Renal cortical epithelial cell (primary cell): ENCODE measurements at regions not wholly inside any gene's neighbourhood (a gene's known extent, or its start where the extent isn't known, plus 50 kb on each side); places are given as distances from the start of the nearest gene placed in this dataset.

Experiments used
- DNase-seq: peaks from one replicate; pipeline ENCODE4 v3.0.0-alpha.2; 2011; ENCODE audit warnings: low read depth

DNA sequence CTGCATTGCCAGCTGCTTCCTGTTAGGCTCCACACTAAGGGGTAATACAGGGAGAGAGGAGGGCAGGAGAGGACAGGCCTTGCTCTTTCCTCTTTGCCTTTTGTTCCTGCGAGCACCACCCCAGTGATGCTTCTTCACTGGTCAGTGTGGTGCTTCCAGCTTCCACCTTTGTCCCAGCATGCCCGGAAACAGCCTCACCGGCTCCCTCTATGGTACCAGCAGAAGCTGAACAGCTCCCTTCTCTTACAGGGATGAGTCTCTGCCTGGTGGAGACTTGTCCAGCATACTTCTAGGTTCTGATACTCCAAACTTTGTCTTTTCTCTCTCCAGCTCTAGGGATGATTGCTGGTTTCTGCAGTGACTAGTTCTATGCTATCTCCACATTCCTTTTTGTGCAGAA lies 413.3 kb downstream of the TSN start:
- DNase-seq, result peak; percentile 6

DNA sequence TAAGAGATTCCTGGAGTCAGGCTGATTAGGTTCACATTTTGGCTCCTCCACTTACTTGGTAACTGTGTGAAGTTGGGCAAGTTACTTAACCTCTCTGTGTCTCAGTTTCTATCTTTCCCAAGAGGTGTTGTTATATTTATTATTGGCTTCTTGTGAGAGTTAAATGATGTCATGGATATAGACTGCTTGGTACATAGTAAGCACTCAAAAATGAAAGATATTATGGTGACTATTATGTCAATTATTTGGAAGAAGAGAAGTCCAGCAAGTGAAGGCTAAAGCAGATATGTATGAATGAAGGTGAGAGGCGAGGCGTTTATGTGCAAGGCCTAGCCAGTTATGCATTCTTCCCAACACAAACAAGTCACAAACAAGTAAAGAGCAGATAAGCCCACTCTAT lies 417.4 kb downstream of the TSN start:
- no peak for DNase-seq

DNA sequence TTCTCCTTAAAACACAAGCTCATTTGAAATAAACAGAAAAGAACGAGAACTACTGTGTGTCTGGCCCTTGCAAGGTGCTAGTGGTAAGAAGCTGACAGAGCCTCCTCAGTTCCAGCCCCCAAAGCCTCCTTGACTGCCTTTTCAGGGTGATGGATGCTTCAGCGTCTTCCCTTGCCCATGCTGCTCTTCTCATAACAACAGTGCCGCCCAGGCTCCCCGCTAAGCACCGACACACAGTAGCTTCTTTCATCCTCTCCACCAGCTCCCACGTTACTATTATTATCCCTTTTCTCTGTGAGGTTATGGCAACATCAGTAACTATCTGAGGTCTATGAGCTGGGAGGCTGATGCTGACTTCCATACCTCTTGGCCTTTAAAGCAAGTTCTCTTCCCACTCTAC lies 418.6 kb downstream of the TSN start:
- DNase-seq, result no peak

DNA sequence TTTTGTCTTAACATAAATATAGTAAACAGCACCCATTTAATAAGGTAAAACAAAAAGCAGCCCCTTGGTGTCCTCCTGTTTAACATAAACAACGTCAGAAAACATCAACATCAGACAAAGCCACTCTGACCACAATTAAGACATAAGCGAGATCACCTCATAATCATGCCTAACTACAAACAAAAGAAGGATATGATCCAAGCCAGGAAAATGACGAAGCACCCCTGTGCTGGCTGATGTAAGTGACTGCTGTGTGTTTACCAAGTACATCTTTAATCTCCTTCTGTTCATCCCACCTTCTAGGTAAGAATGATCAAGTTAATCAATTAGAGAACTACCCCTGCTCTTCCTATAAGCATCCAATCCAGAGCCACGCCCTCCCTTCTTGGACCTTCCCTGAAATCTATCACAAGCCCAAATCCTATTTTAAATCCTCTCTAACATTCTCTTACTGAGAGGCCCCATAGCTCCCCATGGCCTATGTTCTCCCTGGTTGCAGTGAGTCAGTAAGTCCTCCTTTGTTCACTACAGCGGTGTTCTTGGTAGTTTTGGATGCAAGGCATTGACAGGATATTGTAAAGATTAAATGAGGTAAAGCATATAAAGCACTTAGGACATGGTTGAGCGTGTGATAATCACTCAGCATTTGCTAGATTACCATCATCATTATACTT lies 424.2 kb downstream of the TSN start:
- no peak for DNase-seq

DNA sequence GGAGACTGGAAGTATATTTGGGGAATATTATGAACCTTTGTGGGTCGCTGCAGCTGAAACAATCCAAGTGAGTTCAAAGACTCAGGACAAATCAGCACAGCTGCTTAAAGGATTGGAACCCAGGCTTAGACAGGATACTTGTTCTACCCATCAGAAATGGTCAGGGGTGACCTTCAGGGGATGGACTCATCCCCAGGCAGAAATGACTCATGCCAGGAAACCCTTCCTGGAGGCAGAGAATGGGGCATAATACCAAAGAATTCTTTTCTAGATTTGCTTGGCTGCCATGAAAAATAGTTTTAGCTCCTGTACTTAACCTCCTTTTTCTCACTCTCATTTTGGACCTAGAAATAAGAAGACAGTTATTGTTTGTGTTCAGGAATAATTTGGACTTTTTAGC lies 425.5 kb downstream of the TSN start:
- peak; percentile 11 for DNase-seq

DNA sequence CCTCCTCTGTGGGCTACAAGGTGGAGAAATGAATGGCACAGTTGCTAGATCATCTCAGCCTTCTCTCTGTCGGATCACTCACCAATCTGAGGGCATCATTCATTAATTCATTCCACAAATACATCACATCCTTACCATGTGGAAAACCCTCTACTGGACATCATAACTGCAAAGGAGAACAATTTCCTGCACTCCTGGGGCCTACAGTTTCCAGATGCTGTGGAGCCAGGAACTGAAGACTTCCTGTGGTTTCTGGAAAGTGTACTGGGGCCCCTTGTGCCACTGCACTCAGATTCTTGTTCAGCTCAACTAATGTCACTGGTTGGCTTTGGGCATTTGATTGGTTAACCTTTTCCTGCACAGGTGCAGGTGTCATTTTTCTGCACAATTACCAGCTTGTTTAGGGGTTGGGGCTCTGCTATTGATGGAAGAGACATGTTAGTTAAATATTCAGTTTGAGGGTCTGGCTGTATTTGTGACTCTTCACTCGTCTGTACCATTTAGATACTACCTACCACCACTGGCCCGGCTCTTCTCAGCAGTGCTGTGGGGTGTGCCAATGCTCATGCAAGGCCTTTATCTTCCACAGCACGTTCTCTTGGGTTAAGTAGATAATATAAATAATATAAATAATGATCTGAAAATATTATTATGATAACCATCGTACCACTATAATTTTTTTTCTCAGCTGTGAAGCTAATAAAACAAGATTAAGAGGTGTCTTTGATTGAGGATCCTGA lies 427.3 kb downstream of the TSN start:
- no peak for DNase-seq

DNA sequence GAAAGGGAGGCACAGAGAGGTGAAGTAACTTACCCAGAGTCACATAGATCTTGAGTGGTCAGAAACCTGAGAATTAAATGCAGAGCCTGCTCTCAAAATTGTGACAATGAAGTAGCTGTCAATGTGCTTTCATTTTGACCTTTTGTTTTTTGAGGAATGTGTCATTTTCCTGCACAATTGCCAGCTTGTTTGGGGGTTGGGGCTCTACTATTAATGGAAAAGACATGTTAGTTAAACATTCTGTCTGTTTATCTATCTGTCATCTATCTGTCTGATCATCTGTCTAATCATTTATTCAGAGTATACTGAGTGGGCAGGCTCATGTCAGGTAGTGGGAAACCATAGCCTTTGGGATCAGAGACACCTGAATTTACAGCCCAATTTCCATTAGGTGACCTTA lies 428.4 kb downstream of the TSN start:
- no peak for DNase-seq

DNA sequence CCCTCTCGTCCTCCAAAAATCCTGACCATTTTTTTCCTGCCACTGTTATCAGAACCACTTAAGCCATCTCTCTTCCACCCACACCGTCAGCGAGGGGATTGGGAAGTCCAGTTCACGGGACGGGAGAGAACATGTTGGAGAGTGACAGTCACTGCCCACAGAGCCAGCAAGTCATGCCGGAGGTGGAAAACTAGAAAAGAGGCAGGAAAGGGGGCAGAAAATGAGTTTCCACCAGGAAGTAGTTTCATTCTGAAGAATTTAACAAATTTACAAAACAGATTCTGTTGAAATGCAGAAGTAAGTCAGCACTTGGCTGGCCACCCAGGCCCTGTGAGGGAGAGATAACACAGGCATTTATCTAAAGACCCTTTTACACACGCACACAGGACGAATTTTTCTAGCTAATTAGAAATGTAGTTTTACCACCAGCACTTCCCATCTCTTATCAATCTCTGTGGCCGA lies 431.3 kb downstream of the TSN start:
- no peak for DNase-seq

DNA sequence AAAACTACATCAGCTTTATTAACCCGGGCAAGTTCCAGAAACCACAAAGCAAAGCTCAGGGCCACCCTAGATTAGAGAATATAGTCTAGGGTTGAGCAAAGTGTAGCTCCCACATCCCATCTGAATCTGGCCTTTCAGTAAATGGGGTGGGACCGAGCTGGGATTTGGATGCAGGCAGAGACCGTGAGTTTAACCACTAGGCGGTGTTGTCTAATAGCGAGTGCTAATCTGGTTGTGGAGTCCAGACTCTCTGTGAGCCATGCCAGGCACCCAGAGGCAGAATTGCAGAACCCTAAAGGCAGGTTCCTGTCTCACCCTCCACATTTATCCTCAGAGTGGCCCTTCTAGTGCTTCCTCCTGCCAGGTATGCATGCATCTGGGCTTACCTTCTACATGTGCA lies 435.9 kb downstream of the TSN start:
- peak; percentile 66 for DNase-seq

DNA sequence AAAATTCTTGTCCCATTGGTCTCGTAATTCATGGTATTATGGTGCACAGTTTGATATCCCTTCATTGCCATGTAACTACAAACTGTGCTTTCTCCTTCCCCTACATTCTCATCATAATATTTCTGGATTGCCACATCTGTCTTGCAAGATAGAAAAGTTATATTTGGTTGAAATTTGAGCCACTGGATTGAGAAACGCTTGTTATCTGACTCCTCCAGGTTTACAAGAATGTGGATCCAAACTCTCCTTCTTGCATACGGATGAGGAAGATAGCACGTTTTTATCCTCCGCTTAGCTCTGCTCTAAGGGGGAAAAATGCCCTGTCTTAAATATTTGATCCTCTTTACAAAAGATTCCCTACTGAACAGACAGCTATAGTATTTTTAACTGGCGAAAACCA lies 438.2 kb downstream of the TSN start:
- no peak for DNase-seq

DNA sequence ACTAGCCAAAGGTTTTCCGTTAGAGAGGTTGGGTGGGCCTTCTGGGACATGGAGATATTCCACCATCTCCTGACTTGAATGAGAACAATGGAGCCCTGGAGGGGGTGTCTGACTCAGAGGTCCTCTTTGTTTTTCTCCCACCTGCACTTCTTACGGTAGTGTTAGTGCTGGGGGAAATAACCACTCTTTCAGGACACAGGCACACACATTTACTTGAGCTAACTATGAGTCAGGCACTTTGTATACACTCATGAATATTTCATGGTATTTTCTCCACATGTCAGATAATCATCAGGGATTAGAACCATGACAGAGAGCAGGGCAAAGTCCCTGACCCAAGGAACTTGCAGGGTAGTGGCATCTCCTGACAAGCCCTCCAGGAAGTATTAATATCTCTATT lies 439.1 kb downstream of the TSN start:
- peak; percentile 94 for DNase-seq

DNA sequence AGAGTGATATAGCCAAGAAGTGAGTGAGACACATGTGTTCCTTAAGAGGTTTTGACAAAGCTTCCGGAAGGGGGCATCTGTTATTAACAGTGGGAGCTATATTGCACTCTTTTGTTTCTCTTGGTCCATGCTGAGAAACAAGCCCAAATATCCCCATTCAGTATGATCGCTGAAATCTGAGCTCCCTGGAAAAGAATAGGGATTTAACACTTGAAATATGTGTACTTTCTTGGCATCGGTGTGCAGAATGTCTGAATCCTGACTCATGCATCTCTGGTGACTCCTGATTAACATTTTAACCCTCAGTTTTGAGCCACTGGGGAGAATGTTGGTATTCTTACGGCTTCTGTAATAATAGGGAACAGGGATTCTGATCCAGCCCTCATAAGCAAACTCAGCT lies 448.1 kb downstream of the TSN start:
- DNase-seq, result peak; percentile 95

DNA sequence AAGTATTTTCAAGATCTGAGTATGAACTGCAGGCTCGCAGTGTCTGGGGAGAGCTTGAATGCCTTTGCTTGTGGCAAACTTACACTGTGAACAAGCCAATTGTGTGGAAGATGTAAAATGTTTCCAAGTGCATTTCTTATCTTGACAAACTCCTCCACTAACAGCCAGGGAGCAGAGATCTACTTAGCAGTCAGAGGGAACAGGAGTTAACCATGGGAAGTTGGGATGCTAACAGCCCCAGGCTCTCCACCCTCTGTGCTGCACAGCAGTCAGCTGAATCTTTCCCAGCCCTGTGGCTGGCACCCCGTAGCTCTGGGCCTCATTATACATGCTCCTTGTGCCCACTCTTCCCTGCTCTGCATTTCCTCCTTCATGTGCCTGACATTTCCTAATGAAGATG lies 450.2 kb downstream of the TSN start:
- DNase-seq, result no peak

DNA sequence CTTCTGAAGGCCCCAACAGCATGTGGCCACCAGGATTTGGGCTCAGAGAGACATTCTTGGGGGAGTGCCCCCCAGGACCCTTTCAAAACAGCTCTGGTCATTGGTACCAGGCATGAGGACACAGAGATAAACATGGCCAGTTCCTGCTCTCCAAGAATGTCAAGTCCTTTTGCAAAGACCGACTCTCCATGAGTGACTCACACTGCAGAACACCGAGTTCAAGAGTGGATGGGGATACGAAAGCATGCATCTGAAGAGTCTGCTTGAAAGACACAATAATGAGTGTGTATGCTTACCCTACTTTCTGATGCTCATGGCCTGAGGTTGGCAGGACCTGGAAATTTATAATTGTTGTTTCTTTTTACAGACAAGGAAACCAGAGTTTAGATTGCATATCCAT lies 450.6 kb downstream of the TSN start:
- DNase-seq, result no peak

DNA sequence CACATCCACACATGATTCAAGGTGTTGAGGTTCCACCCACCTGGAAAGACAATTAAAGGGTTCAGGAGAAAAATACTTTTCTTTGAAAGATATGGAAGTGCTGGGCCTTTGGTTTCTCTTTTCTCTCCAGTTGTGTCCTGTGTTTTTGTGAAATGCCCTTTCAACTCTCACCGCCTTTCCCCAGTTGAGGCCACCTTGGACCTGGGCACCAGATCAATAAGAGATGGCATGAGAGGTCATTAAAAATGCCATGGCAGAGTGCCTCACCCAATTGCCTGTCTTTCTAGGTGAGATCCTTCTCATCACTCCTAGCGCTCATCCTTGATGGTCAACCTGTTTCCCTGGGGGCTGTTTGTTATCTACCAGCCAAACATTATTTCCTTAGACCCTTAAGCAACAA lies 453.9 kb downstream of the TSN start:
- DNase-seq, result no peak

DNA sequence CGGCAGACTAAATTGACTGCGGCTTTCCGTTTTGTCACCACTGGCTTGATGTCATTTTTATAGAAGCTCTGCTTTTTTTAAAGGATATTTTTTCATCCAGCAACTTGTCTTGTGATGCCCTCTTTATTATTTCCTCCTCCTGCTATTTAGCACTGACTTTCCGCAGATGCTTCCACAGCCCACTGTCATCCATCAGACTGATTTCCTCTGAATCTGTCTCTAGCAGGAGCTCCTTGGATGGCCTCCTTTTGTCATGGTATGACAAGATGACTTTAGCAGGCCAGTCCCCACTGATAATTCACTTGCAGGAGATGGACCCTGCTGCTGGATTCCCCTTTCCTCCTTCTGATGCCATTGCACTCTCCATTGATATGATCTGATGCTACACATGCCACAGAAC lies 454.6 kb downstream of the TSN start:
- DNase-seq, result no peak

DNA sequence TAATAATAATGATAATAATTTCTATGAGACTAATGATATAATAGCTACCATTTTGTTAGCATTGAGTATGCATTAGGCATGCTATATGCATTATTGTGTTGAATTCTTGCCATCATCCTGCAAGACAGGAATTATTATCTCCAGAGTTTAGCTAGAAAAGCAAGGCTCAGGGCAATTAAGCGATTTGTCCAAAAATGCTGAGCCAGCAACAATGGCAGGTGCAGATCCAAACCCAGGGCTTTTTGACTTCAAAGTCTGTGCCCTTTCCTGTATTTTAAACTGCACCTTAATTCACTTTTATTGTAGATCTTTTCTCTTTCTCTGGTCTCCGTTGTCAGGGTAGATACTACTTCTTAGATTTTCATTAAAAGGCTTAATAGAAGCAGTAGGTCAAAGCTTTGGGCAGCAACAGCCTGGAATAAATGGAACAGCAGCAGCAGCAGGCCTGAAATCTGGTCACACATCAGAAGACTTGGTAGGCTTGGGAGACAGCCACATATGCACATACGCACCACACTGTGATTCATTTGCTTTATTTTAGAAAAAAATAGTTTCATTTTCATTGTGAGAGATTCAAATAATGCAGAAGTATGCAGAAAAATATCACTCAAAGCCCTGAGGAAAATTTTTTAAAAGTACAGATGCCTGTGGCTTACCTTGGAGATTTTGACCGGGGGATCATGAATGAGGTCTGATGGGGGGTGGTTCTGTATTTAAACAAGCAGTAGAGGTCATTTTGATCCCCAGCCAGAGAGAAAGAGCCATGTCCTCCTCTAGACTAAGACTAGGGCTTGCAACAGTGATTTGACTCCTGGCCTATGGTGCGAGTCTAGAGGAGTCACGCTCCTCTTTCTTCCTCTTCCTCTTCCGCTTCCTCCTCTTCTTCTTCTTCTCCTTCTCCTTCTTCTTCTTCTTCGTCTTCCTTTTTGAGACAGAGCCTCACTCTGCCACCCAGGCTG lies 455.7 kb downstream of the TSN start:
- no peak for DNase-seq

DNA sequence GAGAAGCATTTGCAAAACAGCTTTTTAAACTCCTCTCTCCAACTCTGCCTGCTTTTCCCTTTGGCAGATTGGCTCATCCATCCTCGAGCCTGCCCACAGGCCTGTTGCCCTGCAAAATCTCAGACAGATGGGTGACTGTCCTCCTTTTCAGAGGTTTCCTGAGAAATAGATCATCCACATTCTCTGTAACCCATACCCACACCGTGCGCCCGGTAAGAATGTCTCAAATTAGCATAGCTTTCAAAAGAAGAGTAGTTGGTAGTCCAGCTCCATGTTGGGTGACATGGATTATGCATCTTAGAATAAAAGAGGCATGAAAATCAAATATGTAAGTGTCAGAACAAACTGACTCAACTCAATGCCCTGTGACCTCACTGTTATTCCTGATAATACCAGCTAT lies 457.9 kb downstream of the TSN start:
- no peak for DNase-seq

DNA sequence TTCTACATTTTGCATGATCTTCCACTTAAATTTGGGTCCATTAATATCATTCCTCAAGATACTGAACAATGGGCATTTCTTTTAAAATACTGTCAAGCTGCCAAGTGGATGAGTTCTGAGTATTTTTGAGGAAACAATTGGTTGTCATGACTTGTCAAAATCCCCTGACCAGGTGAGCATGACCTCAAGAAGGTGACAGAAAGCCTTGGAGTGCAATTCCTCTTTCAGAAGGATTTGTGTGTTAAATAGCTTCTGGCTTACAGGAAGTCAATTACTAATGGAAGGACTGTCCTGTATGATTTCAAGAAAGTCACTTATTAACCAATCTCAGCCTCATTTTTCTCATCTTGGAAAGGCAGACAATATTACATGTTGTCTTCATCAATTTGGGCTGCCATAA lies 460.6 kb downstream of the TSN start:
- DNase-seq, result peak; percentile 48

DNA sequence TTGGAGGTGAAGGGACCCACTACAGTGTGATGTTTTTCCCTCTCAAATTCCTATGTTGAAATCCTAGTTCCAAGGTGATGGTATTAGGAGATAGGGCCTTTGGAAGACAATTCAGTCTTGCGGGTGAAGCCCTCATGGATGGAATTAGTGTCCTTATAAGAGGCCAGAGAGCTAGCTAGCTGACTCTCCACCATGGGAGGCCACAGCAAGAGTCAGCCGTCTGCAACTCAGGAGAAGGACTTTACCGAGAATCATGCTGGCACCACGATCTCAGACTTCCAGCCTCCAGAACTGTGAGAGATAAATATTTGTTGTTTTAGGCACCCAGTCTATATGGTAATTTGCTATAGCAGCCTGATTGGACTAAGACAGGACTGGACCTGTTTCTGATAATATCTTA lies 461.4 kb downstream of the TSN start:
- DNase-seq, result no peak

DNA sequence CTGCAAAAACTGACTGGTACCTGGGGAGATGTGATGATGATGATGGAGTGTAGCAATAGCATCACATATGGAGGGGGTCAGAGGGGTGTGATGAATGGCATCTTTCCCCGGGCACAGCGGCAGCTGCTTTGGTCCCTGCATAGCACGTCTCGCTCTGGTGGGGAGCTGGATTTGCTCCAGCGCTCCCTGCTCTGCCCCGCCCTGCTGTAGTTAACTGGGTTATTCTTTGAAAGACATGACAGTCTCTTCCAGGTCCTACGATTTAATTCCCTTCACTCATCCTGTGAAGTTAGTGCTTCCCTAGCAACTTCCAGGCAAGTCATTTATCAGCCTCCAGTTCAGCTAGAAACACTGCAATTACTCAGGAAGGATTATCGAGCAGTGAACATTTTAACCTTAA lies 463.1 kb downstream of the TSN start:
- peak; percentile 69 for DNase-seq

DNA sequence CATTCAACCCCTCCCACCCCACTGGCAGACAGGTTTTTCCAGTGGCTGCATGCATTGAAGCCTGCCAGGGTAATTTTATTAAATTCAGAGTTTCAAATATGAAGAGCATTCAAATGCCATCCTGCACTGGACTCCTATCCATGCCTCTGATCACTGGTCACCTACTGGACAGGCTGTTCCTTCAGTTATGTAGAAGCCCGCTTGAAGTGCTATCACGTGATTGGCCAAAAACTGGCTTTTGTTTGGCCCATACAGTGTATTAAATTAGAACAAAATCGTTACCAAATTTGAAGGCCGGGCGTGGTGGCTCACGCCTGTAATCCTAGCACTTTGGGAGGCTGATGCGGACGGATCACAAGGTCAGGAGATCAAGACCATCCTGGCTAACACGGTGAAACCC lies 464.1 kb downstream of the TSN start:
- DNase-seq, result no peak

DNA sequence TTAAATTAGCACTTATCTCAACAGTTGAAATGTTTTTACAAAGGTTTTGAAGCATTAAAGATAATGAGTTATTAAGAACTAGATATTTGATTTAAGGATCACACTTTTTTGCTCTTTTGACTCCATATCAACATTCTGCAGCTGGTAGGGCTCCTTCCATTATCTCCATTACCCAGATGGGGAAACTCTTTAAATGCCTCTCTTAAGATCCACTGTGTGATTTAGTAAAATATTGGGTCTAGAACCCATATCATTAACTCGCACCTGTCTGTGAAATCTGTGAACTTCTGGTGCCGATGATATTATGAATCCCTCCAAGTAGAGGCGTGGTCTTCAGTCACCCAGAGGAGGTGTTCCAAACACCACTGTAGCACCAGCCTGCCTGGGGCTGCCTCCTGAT lies 466.2 kb downstream of the TSN start:
- DNase-seq, result no peak
